ENCODE measurements at regions not wholly inside any gene's neighbourhood (a gene's known extent, or its start where the extent isn't known, plus 50 kb on each side); places are given as distances from the start of the nearest gene placed in this dataset.
A peak's percentile ranks its signal among the peaks of the same experiment; 100 is the strongest.

- Histone ChIP-seq H3K27ac (ENCODE audit: low read depth, low read length) (no peak overlapping the region), H3K4me1 (ENCODE audit: control insufficient read depth, low read length) (peaks cover 10% of the 10 kb centered on the region), H3F3A (ENCODE audit: control insufficient read depth, insufficient read depth) (no peaks in the 10 kb centered on the region), H3K4me3 (ENCODE audit: low read length) (no peak overlapping the region), H4K20me1 (ENCODE audit: control insufficient read depth, insufficient read depth, low read depth, low read length) (no peaks in the 10 kb centered on the region), H3K27me3 (ENCODE audit: control insufficient read depth, low read length) (peaks cover 35% of the 10 kb centered on the region), H3K9me2 (replicated peaks; ENCODE audit: control insufficient read depth, low read length) (no peaks in the 10 kb centered on the region), H3K79me2 (ENCODE audit: control insufficient read depth, low read length) (no peaks in the 10 kb centered on the region), H3K36me3 (ENCODE audit: control insufficient read depth, low read length) (no peaks in the 10 kb centered on the region), H3K4me2 (ENCODE audit: low read length) (no peak overlapping the region), H3K9me3 (ENCODE audit: control insufficient read depth, insufficient read depth, low read length) (no peaks in the 10 kb centered on the region)
- TF ChIP-seq, protein P1, sequence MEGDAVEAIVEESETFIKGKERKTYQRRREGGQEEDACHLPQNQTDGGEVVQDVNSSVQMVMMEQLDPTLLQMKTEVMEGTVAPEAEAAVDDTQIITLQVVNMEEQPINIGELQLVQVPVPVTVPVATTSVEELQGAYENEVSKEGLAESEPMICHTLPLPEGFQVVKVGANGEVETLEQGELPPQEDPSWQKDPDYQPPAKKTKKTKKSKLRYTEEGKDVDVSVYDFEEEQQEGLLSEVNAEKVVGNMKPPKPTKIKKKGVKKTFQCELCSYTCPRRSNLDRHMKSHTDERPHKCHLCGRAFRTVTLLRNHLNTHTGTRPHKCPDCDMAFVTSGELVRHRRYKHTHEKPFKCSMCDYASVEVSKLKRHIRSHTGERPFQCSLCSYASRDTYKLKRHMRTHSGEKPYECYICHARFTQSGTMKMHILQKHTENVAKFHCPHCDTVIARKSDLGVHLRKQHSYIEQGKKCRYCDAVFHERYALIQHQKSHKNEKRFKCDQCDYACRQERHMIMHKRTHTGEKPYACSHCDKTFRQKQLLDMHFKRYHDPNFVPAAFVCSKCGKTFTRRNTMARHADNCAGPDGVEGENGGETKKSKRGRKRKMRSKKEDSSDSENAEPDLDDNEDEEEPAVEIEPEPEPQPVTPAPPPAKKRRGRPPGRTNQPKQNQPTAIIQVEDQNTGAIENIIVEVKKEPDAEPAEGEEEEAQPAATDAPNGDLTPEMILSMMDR (IDR thresholded peaks at IDR 0.05; ENCODE audit: low read depth, low read length, poor library complexity, severe bottlenecking): no peak
- TF ChIP-seq EZH2phosphoT487 (IDR thresholded peaks at IDR 0.05; ENCODE audit: borderline replicate concordance, low read length): no peak
Measured at GRCh38 chr9:99366183-99366582, 144.1 kb downstream of the SEC61B start.

DNA sequence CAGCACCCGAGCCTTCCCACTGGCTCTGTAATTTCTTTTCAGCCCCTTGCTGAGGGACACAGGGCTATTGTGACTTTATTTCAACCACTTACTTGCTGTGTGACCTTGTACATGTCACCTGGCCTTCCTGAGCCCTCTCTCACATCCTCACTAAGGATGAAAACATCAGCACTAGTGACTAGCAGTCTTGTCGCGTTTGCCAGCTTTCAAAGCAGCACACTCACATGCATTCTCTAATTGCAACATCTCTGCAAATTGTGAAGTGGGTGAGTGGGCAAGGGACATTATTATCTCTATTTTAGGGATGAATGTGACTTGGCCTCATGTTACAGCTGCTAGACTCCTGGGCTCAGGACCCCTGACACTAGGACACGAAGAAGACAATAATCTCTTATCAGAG is 144.5 kb downstream of the SEC61B start:
- H3K79me2 ChIP-seq (ENCODE audit: control insufficient read depth, low read length): no peaks in the 10 kb centered on the region
- H3K4me2 ChIP-seq (ENCODE audit: low read length): no peak overlapping the region
- H3K9me2 ChIP-seq (replicated peaks; ENCODE audit: control insufficient read depth, low read length): no peaks in the 10 kb centered on the region
- H3K36me3 ChIP-seq (ENCODE audit: control insufficient read depth, low read length): no peaks in the 10 kb centered on the region
- H3K4me1 ChIP-seq (ENCODE audit: control insufficient read depth, low read length): peaks cover 10% of the 10 kb centered on the region
- H3K9me3 ChIP-seq (ENCODE audit: control insufficient read depth, insufficient read depth, low read length): no peaks in the 10 kb centered on the region
- peaks cover 31% of the 10 kb centered on the region for H3K27me3 ChIP-seq (ENCODE audit: control insufficient read depth, low read length)
- TF ChIP-seq, protein P1 (IDR thresholded peaks at IDR 0.05; ENCODE audit: low read depth, low read length, poor library complexity, severe bottlenecking): no peak
- TF ChIP-seq EZH2phosphoT487 (IDR thresholded peaks at IDR 0.05; ENCODE audit: borderline replicate concordance, low read length): no peak
- no peak overlapping the region for H3K27ac ChIP-seq (ENCODE audit: low read depth, low read length)
- no peak overlapping the region for H3K4me3 ChIP-seq (ENCODE audit: low read length)
- H4K20me1 ChIP-seq (ENCODE audit: control insufficient read depth, insufficient read depth, low read depth, low read length): no peaks in the 10 kb centered on the region
- no peaks in the 10 kb centered on the region for H3F3A ChIP-seq (ENCODE audit: control insufficient read depth, insufficient read depth)

- H3K9me2 ChIP-seq (replicated peaks; ENCODE audit: control insufficient read depth, low read length): no peaks in the 10 kb centered on the region
- no peak for TF ChIP-seq EZH2phosphoT487 (IDR thresholded peaks at IDR 0.05; ENCODE audit: borderline replicate concordance, low read length)
- TF ChIP-seq, protein P1 (IDR thresholded peaks at IDR 0.05; ENCODE audit: low read depth, low read length, poor library complexity, severe bottlenecking): no peak
- H3K4me3 ChIP-seq (ENCODE audit: low read length): 0 out of 2 replicates have a peak overlapping the region, but pooled peaks have one; percentile 11
- peaks cover 10% of the 10 kb centered on the region for H3K4me1 ChIP-seq (ENCODE audit: control insufficient read depth, low read length)
- peaks cover 22% of the 10 kb centered on the region for H3K27me3 ChIP-seq (ENCODE audit: control insufficient read depth, low read length)
- no peak overlapping the region for H3K27ac ChIP-seq (ENCODE audit: low read depth, low read length)
- no peaks in the 10 kb centered on the region for H3K36me3 ChIP-seq (ENCODE audit: control insufficient read depth, low read length)
- peak overlapping the region; percentile 37 for H3K4me2 ChIP-seq (ENCODE audit: low read length)
- H3K79me2 ChIP-seq (ENCODE audit: control insufficient read depth, low read length): no peaks in the 10 kb centered on the region
- no peaks in the 10 kb centered on the region for H3F3A ChIP-seq (ENCODE audit: control insufficient read depth, insufficient read depth)
- H4K20me1 ChIP-seq (ENCODE audit: control insufficient read depth, insufficient read depth, low read depth, low read length): no peaks in the 10 kb centered on the region
- no peaks in the 10 kb centered on the region for H3K9me3 ChIP-seq (ENCODE audit: control insufficient read depth, insufficient read depth, low read length)
Measured at GRCh38 chr9:99368341-99369326, 146.6 kb downstream of the SEC61B start.

All from DOHH2 (cell line).